ENCODE measurements at regions not wholly inside any gene's neighbourhood (a gene's known extent, or its start where the extent isn't known, plus 50 kb on each side); places are given as distances from the start of the nearest gene placed in this dataset.

DNA sequence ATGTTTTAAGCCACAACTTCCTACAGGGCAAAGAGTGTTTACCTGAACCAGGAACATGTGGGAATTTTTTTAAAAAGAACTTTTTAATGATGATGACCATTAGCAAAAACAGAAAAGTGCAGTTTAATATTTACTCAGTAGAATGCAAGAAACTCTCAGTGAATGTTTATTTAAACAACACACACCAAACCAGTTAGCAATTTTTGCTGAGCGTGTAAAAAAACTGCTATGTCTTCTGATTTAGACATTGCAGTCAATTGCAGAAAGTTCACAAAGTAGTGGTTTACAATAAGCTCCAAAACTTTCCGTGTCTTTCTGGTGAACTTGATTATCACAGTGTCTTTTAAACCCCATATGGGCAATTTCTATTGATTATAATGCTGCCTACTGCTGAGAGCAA is 273.7 kb upstream of the DIAPH2 start:
- TF ChIP-seq, protein P1, sequence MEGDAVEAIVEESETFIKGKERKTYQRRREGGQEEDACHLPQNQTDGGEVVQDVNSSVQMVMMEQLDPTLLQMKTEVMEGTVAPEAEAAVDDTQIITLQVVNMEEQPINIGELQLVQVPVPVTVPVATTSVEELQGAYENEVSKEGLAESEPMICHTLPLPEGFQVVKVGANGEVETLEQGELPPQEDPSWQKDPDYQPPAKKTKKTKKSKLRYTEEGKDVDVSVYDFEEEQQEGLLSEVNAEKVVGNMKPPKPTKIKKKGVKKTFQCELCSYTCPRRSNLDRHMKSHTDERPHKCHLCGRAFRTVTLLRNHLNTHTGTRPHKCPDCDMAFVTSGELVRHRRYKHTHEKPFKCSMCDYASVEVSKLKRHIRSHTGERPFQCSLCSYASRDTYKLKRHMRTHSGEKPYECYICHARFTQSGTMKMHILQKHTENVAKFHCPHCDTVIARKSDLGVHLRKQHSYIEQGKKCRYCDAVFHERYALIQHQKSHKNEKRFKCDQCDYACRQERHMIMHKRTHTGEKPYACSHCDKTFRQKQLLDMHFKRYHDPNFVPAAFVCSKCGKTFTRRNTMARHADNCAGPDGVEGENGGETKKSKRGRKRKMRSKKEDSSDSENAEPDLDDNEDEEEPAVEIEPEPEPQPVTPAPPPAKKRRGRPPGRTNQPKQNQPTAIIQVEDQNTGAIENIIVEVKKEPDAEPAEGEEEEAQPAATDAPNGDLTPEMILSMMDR (IDR thresholded peaks at IDR 0.05; ENCODE audit: low read depth, low read length): no peak
- no peak for TF ChIP-seq POLR2A (IDR thresholded peaks at IDR 0.05; ENCODE audit: extremely low read depth, insufficient read length)
